Sigmoid colon (tissue), 4 donors: ENCODE measurements at regions not wholly inside any gene's neighbourhood (a gene's known extent, or its start where the extent isn't known, plus 50 kb on each side); places are given as distances from the start of the nearest gene placed in this dataset.

Source experiments
- CTCF ChIP-seq, 4 experiments: fragments of 450-650 bp in 3 of 4; fragments of 200-600 bp in 1 of 4; IDR thresholded peaks; one replicate each; pipeline ENCODE4 v1.5.1; 2016 to 2019; ENCODE audit warnings: antibody characterized with exemption in 4 of 4, mild to moderate bottlenecking in 3 of 4, moderate library complexity in 2 of 4
- EP300 ChIP-seq, 4 donors: sonication (generic); formaldehyde crosslinking; IDR thresholded peaks; one replicate each; pipeline ENCODE4 v1.6.1; 2017; ENCODE audit warnings: antibody characterized with exemption in 4 of 4
- POLR2A ChIP-seq, 2 donors: fragments of 450-650 bp; IDR thresholded peaks; one replicate each; pipeline ENCODE4 v1.6.1; 2016; ENCODE audit warnings: antibody characterized with exemption in 2 of 2, mild to moderate bottlenecking in 2 of 2, moderate library complexity in 2 of 2

- TF ChIP-seq CTCF (IDR thresholded peaks at IDR 0.05) (no peak), POLR2A (IDR thresholded peaks at IDR 0.05) (no peak), EP300 (IDR thresholded peaks at IDR 0.05) (no peak)
Measured at GRCh38 chr2:118442996-118443553, 354.8 kb downstream of the INSIG2 start.
